ENCODE measurements at regions not wholly inside any gene's neighbourhood (a gene's known extent, or its start where the extent isn't known, plus 50 kb on each side); places are given as distances from the start of the nearest gene placed in this dataset.

- TF ChIP-seq ZFX (IDR thresholded peaks at IDR 0.05; ENCODE audit: borderline replicate concordance) (no peak), CTCF (IDR thresholded peaks at IDR 0.05) (no peak)
- no peak overlapping the region for H3K27ac ChIP-seq
Observed at GRCh38 chr2:6785493-6785892, 80.2 kb downstream of the CMPK2 start.

- H3K27ac ChIP-seq, result no peak overlapping the region
- TF ChIP-seq ZFX (IDR thresholded peaks at IDR 0.05; ENCODE audit: borderline replicate concordance), result no peak
- no peak for TF ChIP-seq CTCF (IDR thresholded peaks at IDR 0.05)
Observed at GRCh38 chr2:6787376-6787775, 78.3 kb downstream of the CMPK2 start.

- TF ChIP-seq ZFX (IDR thresholded peaks at IDR 0.05; ENCODE audit: borderline replicate concordance), result no peak
- TF ChIP-seq CTCF (IDR thresholded peaks at IDR 0.05), result no peak
- H3K27ac ChIP-seq, result no peak overlapping the region
Observed at GRCh38 chr2:6788614-6789013, 77.1 kb downstream of the CMPK2 start.

GRCh38 chr2:6789559-6790138 is 76.1 kb downstream of the CMPK2 start:
- TF ChIP-seq ZFX (IDR thresholded peaks at IDR 0.05; ENCODE audit: borderline replicate concordance) (no peak), CTCF (IDR thresholded peaks at IDR 0.05) (no peak)

GRCh38 chr2:6791682-6792081 is 74.0 kb downstream of the CMPK2 start:
- peak; percentile 40 for TF ChIP-seq CTCF (IDR thresholded peaks at IDR 0.05)
- no peak for TF ChIP-seq ZFX (IDR thresholded peaks at IDR 0.05; ENCODE audit: borderline replicate concordance)
- no peak overlapping the region for H3K27ac ChIP-seq

More at GRCh38 chr2:6789559-6790138, 76.1 kb downstream of the CMPK2 start:
- H3K27ac ChIP-seq, result no peak overlapping the region

GRCh38 chr2:6792883-6793282 is 72.8 kb downstream of the CMPK2 start:
- TF ChIP-seq CTCF (IDR thresholded peaks at IDR 0.05), result no peak
- TF ChIP-seq ZFX (IDR thresholded peaks at IDR 0.05; ENCODE audit: borderline replicate concordance), result no peak

GRCh38 chr2:6793371-6793770 is 72.3 kb downstream of the CMPK2 start:
- H3K27ac ChIP-seq, result no peak overlapping the region
- no peak for TF ChIP-seq CTCF (IDR thresholded peaks at IDR 0.05)
- no peak for TF ChIP-seq ZFX (IDR thresholded peaks at IDR 0.05; ENCODE audit: borderline replicate concordance)

More at GRCh38 chr2:6792883-6793282, 72.8 kb downstream of the CMPK2 start:
- H3K27ac ChIP-seq, result no peak overlapping the region

All from 22Rv1 (cell line).